Thoracic aorta (tissue), 2 donors: ENCODE measurements at regions not wholly inside any gene's neighbourhood (a gene's known extent, or its start where the extent isn't known, plus 50 kb on each side); places are given as distances from the start of the nearest gene placed in this dataset.

Source experiments
- ATAC-seq: fragments of 150-250 bp; one replicate; pipeline ENCODE4 v1.8.0; 2017; ENCODE audit warnings: low read depth; ENCODE audit not compliant: insufficient number of reproducible peaks, low FRiP score
- DNase-seq: peaks from one replicate; pipeline ENCODE4 v3.0.0-alpha.2; 2020; ENCODE audit warnings: low spot score
- H3K27ac ChIP-seq, 2 donors: fragments of 200-600 bp; sonication (generic); 1 replicate in 1 of 2; 2 replicates in 1 of 2; pipeline ENCODE4 v1.5.1; 2016; ENCODE audit warnings: mild to moderate bottlenecking in 2 of 2, moderate library complexity in 2 of 2
- H3K27me3 ChIP-seq: fragments of 200-600 bp; sonication (generic); replicated peaks from 2 replicates; pipeline ENCODE4 v1.6.0; 2016; ENCODE audit warnings: mild to moderate bottlenecking; ENCODE audit not compliant: insufficient read depth
- H3K36me3 ChIP-seq: fragments of 200-600 bp; sonication (generic); one replicate; pipeline ENCODE4 v1.5.1; 2016
- H3K4me1 ChIP-seq, 2 donors: fragments of 200-600 bp; sonication (generic); 1 replicate in 1 of 2; 2 replicates in 1 of 2; pipeline versions ENCODE4 v1.5.1 to v1.6.0; 2016; ENCODE audit warnings: low read depth in 2 of 2, mild to moderate bottlenecking in 1 of 2; ENCODE audit not compliant: control insufficient read depth in 1 of 2
- H3K4me3 ChIP-seq: fragments of 200-600 bp; sonication (generic); 2 replicates; pipeline ENCODE4 v1.5.1; 2016; ENCODE audit warnings: mild to moderate bottlenecking
- H3K9me3 ChIP-seq: fragments of 200-600 bp; sonication (generic); 2 replicates; pipeline ENCODE4 v1.5.1; 2016
- TF ChIP-seq, protein P1 (sequence below): fragments of 200-600 bp; sonication (generic); IDR thresholded peaks from one replicate; pipeline ENCODE4 v1.5.1; 2019; ENCODE audit warnings: antibody characterized with exemption

GRCh38 chr12:24555730-24556129 lies 393.2 kb downstream of the BCAT1 start:
- Histone ChIP-seq H3K27me3 (no peaks in the 10 kb centered on the region), H3K9me3 (no peaks in the 10 kb centered on the region), H3K27ac (no peak overlapping the region), H3K4me1 (peaks cover 6 to 36% of the 10 kb centered on the region in 2 donors), H3K4me3 (no peak overlapping the region), H3K36me3 (no peaks in the 10 kb centered on the region)
- ATAC-seq (no peak), DNase-seq (no peak)
- TF ChIP-seq, protein P1, sequence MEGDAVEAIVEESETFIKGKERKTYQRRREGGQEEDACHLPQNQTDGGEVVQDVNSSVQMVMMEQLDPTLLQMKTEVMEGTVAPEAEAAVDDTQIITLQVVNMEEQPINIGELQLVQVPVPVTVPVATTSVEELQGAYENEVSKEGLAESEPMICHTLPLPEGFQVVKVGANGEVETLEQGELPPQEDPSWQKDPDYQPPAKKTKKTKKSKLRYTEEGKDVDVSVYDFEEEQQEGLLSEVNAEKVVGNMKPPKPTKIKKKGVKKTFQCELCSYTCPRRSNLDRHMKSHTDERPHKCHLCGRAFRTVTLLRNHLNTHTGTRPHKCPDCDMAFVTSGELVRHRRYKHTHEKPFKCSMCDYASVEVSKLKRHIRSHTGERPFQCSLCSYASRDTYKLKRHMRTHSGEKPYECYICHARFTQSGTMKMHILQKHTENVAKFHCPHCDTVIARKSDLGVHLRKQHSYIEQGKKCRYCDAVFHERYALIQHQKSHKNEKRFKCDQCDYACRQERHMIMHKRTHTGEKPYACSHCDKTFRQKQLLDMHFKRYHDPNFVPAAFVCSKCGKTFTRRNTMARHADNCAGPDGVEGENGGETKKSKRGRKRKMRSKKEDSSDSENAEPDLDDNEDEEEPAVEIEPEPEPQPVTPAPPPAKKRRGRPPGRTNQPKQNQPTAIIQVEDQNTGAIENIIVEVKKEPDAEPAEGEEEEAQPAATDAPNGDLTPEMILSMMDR: no peak

GRCh38 chr12:24554612-24555295 lies 394.1 kb downstream of the BCAT1 start:
- Histone ChIP-seq H3K4me1 (peaks cover 0 to 28% of the 10 kb centered on the region in 2 donors), H3K4me3 (no peak overlapping the region), H3K36me3 (no peaks in the 10 kb centered on the region), H3K9me3 (no peaks in the 10 kb centered on the region), H3K27ac (no peak overlapping the region), H3K27me3 (no peaks in the 10 kb centered on the region)
- DNase-seq (no peak), ATAC-seq (no peak)
- TF ChIP-seq, protein P1: no peak

GRCh38 chr12:24553259-24553658 lies 395.6 kb downstream of the BCAT1 start:
- ATAC-seq: no peak
- TF ChIP-seq, protein P1: no peak
- Histone ChIP-seq H3K27me3 (no peaks in the 10 kb centered on the region), H3K27ac (no peak overlapping the region), H3K4me3 (no peak overlapping the region), H3K4me1 (peaks cover 0 to 13% of the 10 kb centered on the region in 2 donors), H3K9me3 (no peaks in the 10 kb centered on the region), H3K36me3 (no peaks in the 10 kb centered on the region)
- DNase-seq: no peak

- Histone ChIP-seq H3K27ac (no peak overlapping the region), H3K36me3 (no peaks in the 10 kb centered on the region), H3K4me1 (peaks cover 0 to 12% of the 10 kb centered on the region in 2 donors), H3K9me3 (no peaks in the 10 kb centered on the region), H3K27me3 (no peaks in the 10 kb centered on the region), H3K4me3 (no peak overlapping the region)
- DNase-seq (no peak), ATAC-seq (no peak)
- TF ChIP-seq, protein P1: no peak
Observed at GRCh38 chr12:24551163-24551786, 397.6 kb downstream of the BCAT1 start.

DNA sequence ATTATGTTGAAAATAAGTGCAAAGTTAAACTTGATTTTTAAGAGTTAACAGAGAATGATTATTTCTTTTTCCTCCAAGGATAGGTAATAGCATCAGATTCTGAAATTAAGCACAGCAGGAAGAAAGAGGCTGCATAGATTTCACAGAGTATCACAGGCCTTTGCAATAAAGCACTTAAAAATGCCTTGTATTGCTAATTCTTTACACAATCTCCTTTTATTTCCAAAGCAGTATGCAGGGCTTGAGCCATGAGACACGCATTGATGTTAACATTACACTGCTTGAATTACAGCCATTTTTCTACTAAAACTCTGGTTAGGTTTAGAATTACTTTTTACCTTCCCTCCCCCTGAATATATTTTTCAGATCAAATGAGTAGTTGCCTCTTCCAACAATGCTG lies 398.3 kb downstream of the BCAT1 start:
- ATAC-seq (no peak), DNase-seq (no peak)
- H3K4me1 ChIP-seq: peaks cover 0 to 12% of the 10 kb centered on the region in 2 donors
- TF ChIP-seq, protein P1: no peak
- no peaks in the 10 kb centered on the region for H3K36me3 ChIP-seq
- H3K27me3 ChIP-seq: no peaks in the 10 kb centered on the region
- no peak overlapping the region for H3K4me3 ChIP-seq
- no peak overlapping the region for H3K27ac ChIP-seq
- H3K9me3 ChIP-seq: no peaks in the 10 kb centered on the region
